Midbrain (tissue), 1 donor: ENCODE measurements at regions not wholly inside any gene's neighbourhood (a gene's known extent, or its start where the extent isn't known, plus 50 kb on each side); places are given as distances from the start of the nearest gene placed in this dataset.

Experiments used
- DNase-seq: peaks from one replicate; lab custom pipeline; 2025; lab: John Stamatoyannopoulos, UW

GRCh38 chr15:62697636-62698035 lies 344.9 kb upstream of the TPM1 start:
- no peak for DNase-seq

GRCh38 chr15:62698646-62699045 lies 343.9 kb upstream of the TPM1 start:
- no peak for DNase-seq

- DNase-seq, result no peak
These were observed 336.2 kb upstream of the TPM1 start for GRCh38 chr15:62706317-62706716.

GRCh38 chr15:62708470-62708869 lies 334.1 kb upstream of the TPM1 start:
- DNase-seq, result no peak

GRCh38 chr15:62709261-62709660 lies 333.3 kb upstream of the TPM1 start:
- no peak for DNase-seq

GRCh38 chr15:62711691-62712454 lies 330.7 kb upstream of the TPM1 start:
- DNase-seq, result no peak

- DNase-seq, result no peak
These were observed 330.1 kb upstream of the TPM1 start for GRCh38 chr15:62712455-62712839.

- no peak for DNase-seq
These were observed 326.6 kb upstream of the TPM1 start for GRCh38 chr15:62715946-62716345.

GRCh38 chr15:62717496-62717895 lies 325.1 kb upstream of the TPM1 start:
- no peak for DNase-seq

- DNase-seq, result no peak
These were observed 323.2 kb upstream of the TPM1 start for GRCh38 chr15:62719316-62719715.

- DNase-seq, result no peak
These were observed 320.3 kb upstream of the TPM1 start for GRCh38 chr15:62722237-62722636.

- DNase-seq, result no peak
These were observed 316.1 kb upstream of the TPM1 start for GRCh38 chr15:62726461-62726860.

- no peak for DNase-seq
These were observed 315.0 kb upstream of the TPM1 start for GRCh38 chr15:62727501-62727900.

GRCh38 chr15:62730825-62731224 lies 311.7 kb upstream of the TPM1 start:
- DNase-seq, result no peak

- no peak for DNase-seq
These were observed 310.5 kb upstream of the TPM1 start for GRCh38 chr15:62732078-62732477.

- DNase-seq, result no peak
These were observed 307.8 kb upstream of the TPM1 start for GRCh38 chr15:62734706-62735105.

- DNase-seq, result no peak
These were observed 305.8 kb upstream of the TPM1 start for GRCh38 chr15:62736756-62737155.

GRCh38 chr15:62737551-62737950 lies 305.0 kb upstream of the TPM1 start:
- no peak for DNase-seq

GRCh38 chr15:62739082-62739481 lies 303.5 kb upstream of the TPM1 start:
- DNase-seq, result no peak

- DNase-seq, result peak; percentile 10
These were observed 303.0 kb upstream of the TPM1 start for GRCh38 chr15:62739507-62739906.

- peak; percentile 54 for DNase-seq
These were observed 302.2 kb upstream of the TPM1 start for GRCh38 chr15:62740141-62741004.

- DNase-seq, result peak; percentile 35
These were observed 301.4 kb upstream of the TPM1 start for GRCh38 chr15:62741106-62741505.
